Right renal cortex interstitium (tissue), 3 donors: ENCODE measurements at regions not wholly inside any gene's neighbourhood (a gene's known extent, or its start where the extent isn't known, plus 50 kb on each side); places are given as distances from the start of the nearest gene placed in this dataset.
A peak's percentile ranks its signal among the peaks of the same experiment; 100 is the strongest.
"Not testable (repeated sequence)": the region's sequence is repeated elsewhere in the genome, so short reads cannot be mapped to it uniquely, and the experiment has no call there.

Source experiments
- DNase-seq, 3 donors: peaks; one replicate each; pipeline ENCODE4 v3.0.0-alpha.2; 2013; ENCODE audit warnings: low read depth in 3 of 3, low spot score in 2 of 3

DNA sequence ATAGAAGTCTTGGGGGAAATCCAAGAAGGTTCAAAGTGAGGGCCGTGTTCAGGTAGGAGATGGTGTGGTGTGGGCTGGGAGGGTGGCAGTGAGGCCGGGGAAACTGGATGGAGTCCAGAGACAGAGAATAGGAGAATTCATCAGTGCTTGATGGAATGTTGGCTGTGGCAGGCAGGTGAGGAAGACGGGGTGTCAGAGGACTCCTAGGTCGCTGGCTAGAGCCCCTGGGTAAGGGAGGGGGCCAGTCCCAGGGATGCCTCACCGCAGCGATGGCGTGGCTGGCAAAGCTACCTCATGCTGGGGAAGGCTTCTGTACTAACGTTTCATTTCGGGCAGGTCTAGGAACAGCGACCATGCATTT is 373.0 kb downstream of the RPS24 start:
- DNase-seq = no peak

DNA sequence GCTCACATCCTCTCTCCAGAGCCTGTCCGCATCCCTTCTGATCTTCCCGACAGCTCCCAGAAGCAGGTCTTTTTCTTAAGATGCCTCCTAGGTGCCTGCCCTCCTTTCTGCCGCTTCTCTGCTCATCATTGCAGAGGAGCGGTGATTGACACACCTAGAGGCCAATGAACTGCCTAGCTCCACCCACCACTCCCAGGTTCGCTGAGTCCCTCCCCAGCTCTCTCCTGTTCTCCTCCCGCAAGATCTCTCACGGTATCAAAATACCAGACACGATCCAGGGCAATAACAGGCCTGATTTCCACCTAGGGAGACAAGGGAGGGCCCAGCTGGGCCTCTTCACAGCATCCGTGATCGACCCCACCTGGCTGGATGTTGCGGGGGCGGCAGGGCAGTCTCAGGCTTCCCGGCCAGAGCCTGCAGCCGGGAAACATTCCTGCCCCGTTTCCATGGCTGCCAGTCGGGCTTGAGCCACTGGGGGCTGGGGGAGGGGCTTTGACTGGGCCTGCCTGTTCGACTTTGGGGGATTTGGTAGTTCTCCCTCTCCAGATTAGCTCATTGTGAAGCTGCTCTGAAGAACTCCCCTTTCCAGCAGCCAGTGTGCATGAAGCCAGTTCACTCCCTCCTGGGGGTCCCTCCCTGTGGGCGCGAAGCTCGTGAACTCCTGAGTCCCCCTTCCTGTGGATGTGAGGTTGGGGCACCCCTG is 373.5 kb downstream of the RPS24 start:
- peak; percentile 92 to 96 (median 95) for DNase-seq

DNA sequence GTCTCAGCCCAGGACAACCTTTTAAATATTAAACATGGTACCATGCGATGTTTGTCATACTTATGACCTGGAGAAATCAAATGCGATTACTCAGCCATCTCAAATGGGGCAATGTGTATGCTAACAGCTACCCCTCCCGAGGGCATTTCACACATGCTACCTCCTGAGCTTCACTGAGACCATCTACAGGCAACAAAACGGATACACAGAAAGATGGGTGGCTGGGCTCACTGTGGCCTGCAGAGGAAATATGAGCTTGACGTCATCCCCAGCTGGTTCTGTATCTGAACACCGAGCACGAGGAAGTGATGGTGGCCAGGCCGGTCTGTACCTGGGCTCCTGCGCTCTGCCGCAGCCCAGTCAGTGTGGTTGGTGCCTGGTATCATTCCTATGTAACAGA is 374.3 kb downstream of the RPS24 start:
- no peak for DNase-seq

DNA sequence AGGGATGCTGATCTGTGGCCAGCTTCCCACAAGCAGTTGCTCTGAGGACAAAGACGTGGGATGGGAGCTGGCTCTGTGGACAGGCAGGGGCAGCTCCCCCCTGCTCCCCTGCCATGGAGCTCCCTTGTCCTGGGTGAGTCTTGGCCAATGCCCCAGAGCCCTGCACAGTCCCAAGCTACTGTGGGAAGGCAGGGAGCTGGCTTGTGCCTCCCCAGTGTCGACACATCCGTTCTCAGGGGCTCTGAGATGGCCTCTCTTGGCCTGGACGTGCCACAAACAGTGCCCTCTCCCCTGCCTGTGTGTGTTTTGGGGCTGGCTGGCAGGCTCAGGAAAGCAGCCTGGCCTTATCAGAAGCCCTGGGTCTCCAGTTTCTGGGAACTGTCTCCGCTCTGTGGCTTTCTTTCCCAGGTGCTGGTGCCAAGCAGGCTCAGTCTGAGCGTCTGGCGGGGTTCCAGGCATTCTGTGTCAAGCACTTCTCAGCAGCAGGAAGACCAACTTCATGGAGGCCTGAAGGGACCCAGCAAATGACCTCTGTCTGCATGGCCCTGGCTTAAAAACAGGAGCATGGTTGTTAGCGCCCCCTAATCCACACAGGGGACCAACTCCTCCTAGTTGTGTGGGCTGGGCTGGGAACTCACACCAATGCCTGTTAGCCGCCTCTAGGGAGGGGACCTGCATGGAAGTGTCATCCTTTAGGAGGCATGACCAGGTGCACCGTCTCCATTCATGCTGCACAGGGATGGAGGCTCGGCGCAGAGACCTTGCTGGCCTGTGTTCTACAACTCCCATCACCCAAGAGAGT is 375.2 kb downstream of the RPS24 start:
- no peak for DNase-seq

DNA sequence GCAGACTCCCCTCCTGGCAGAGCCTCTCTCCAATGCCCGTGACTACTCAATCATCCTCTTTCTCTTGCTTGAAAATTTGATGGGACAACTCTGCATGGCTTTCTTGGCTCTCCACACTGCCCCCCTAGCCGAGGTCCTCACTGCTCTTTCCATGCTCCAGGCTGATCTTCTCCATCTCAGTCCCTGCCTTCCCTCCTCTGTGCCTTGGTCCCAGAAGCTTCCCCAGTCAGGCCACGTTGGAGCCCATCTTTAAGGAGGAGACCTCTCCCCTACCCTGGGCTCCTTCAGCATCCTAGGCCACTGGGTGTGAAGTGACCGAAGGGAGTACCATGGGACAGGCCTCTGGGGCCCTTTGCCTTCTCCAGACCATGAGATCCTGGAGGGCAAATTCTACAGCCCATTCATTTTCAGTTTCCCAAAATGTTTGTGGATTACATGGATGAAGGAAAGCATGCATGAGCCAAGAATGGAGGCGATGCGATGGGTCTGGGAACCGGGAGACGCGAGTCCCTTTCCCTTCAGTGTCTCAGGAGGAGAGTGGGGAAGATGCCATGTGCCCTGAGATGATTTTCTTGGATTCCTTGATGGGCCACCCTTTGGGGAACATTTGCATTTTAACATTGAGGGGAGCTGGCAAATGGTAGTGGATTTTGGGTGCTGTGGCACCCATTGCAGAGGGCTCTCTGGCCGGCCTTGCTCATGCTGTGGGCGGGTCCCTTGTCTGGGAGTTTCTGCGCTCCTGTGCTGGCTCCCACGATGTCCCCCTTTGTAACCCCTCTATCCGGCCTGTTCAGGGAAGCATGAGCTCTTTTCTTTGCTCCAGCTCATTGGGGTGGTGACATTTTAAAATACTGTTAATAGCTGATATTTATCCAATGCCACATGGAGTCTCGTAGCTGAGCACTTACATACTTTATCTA is 376.6 kb downstream of the RPS24 start:
- DNase-seq = no peak

DNA sequence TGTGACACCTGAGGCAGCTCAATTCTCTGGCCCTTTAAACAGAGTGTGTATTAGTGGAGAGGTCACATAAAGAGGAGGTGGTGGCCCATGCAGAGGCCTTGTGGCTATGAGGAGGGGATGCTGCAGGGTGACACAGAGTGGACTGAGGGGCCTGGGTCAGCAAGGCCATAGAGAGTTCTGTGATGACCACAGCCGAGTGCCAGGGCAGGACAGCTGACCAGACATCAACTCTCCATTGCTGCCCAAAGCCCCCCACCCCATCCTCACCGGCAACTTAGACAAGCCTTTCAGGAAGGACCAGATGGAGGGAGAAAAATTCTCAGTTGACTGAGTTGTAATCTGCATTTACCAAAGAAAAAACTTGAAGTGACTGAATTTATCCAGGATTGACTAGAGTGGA is 378.1 kb downstream of the RPS24 start:
- no peak for DNase-seq

DNA sequence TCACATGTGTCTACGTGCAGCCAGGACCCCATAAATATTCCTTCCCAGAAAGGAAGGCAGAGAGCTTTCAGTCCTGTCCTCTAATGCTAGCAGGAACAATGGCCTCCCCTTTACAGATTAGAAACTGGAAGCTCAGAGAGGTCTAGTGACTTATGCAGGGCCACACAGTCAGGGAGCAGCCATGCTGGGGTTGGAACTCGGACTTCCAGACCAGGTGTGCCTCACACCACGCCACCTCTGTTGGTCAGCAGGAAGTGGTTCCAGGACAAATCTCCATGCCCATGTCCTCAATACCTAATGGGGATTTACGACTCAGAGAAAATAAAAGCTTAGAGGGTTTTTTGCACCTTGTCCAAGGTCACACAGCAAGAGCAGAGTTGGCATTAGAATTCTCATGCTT is 378.9 kb downstream of the RPS24 start:
- no peak for DNase-seq

DNA sequence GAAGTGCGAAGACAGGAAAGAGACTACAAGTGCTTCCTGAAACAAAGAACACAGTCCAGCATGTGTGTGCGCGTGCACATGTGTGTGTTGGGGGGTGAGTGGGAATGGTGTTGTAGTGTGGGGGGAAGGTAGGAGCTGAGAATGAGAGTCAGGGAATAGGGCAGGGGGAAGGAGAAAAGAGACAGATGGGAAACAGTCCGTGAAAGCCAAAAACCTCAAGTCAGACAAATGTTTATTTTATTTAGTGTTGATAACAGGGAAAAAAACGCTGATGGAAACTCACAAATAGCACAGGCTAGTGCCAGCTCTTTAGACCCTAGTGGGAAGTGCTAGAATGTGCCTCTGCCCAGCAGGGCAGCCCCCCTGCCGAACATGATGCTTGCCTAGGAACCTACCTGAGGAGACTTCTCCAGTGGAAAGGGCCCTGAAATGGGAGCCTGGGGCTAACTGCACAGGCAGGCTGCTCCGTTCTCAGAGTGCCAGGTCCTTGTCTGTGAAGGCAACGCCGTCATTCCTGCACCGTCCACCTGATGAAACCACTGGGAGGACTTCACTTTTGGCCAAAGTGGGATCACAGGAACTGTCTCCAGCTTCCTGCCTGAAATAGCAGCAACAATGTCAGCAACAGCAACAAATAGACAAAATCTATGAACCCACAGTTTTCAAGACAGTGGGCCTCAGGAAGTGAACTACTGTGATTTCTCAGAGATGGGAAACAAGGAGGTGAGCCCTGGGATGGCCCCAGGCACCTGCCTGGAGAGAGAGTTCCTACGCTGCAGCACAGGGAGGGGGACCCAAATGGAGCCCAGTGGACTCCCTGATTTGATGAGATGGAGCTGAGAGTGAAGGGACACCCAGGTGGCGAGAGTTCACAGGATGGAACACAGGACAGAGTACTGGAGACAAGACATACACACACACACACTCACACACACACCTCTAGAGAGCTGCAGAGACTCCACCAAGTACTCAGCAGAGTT is 379.7 kb downstream of the RPS24 start:
- no peak for DNase-seq

DNA sequence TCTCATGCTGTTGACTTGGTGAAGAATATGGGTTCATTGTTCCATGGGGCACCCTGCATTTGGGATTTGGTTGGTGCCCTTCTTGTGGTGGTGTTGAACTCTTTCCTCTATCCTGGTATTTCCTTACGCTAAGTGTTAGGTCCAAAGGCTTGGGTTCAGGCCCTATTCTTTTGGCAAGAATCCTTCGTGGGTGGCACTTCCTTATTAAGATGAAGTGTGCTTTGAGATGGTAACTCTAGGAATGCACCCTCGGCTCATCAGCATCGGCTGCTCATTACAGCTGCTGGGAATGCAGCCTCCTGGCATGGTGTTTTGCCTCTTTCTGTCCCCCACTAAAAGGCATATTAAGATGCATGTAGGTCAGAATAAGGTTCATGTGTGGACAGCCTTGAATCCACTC is 380.7 kb downstream of the RPS24 start:
- DNase-seq = no peak

DNA sequence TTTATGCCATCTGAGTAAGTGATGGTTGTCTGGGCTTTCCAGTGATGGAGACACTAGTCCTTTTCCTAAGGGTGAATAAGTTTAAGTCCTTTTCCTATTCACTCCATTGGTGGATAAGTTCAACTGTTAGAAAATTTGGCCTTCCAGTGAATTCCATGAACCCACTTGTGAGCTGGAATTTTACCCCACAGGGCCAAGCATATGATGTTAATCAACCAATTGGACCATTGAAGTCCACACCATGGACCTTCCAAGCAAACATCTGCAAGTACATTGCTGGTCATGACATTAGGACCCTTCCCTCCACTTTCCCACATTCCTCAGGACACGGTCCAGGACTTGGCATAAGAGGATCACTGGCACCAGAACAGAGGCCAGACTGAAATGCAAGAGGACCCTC is 381.4 kb downstream of the RPS24 start:
- no peak for DNase-seq

DNA sequence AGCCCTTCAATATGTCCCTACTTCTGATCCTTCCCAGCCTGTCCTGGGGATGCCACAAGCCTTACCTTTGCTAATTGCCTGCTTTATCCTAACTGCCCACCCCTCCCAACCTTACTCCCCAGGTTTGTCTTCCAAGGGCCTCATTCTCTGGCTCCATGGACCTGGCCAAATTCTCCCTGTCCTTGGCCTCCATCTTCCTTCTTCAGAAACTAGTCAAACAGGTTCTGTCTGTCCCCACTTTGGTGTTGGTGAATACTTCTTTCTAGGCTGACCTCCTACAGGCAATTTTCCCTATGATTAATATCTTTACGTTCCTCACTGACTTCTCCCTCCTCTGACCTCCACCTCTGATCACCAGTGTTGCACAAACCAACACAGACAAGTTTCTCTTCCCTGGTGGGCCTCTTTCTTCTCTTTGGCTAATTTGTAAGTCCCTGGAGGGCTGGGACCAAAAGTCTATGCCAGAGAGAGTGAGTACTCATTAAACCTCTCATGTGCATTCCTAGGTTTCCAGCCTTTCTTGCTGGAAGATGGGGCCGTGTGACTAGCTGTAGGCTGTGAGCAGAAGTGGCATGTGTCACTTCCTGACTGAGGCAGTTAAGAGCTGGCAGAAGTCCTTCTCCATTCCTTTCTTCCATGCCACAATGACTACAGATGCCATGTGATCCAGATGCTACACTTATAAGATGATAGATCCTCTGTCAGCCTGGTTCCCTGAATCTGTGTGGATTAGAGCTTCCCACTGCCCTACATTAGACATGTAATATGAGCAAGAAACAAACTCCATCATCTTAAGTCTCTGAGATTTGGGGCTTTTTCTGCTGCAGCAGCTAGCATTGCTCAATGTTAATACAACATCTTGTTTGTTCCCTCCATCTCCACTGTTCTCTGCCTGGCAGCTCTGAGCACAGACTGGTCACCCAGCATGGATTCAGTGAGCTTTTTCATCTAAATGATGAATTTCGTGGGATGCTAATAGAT is 382.7 kb downstream of the RPS24 start:
- DNase-seq = no peak

DNA sequence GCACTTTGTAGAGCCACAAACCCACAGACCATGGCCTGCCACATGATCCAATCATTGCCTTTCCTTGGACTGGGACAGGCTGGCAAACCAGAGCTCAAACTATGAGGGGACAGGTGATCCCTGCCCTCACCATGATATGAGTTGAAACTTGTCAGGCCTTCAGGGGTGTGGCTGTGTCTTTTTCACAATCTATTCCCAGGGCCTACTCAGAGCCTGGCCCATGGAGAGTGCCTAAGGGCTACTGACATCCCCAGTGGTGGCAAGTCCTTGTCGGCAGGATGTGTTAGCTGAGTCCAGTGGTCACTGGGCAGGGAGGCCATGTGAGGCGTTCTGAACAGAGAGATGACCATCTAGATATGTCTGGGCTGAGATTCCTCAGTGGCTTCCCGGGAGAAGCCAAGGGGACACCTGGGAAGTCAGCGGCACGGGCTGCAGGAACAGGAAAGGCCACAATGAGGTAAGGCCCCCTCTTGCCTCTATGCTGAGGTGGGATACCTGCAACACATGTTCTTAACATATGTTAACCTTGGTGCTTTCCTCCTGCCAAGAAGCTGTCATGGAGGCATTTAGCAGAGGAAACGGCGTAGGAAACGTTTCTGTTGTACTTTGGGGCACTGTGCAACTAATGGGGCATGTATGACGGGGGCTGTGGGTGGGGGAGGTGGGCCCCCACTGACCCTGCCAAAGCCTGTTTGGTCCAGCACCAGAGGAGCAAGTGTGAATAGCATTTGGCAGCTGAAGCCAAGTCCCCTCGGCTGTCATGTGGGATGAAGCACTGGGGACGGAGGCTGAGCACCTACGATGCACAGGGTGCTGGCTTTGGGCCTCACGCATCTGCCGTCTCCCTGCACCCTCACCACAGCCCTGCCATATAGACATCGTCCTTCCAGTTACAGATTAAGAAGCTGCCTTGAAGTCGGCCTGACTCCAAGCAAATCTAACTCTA is 384.0 kb downstream of the RPS24 start:
- DNase-seq = no peak

DNA sequence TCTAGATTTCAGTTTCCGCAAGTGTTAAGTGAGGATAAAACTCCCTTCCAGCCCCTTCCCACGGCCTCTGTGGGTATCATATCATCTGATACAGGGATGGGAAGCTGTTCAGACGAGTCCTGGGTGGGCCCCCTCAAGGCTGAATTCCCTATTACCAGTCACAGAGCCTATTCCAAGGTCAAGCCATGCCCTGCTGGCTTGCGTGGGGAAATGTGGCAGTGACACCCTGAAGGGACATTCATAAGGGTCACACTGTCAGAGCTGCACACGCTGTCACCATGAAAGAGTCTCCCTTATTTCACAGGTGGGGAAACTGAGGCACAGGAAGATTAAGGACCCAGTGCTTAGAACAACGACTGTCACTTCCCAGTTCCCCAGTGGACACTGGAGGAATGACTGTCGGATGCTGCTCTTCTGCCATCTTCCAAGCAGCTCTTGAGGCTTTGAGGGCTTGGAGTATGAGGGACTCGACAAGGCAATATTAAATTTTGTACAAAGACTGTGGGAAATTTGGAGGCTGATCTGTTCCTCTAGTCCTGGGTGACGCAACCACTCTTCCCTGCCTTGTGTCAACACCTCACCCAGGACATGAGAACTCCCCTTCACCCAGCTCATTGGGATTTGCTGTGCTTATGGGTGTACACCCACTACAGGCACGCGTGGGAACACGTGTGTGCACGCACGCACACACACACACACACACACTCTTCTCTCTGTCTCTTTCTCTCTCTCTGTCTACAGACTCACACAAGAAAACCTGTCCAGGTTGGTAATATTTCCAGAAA is 386.0 kb downstream of the RPS24 start:
- no peak for DNase-seq

DNA sequence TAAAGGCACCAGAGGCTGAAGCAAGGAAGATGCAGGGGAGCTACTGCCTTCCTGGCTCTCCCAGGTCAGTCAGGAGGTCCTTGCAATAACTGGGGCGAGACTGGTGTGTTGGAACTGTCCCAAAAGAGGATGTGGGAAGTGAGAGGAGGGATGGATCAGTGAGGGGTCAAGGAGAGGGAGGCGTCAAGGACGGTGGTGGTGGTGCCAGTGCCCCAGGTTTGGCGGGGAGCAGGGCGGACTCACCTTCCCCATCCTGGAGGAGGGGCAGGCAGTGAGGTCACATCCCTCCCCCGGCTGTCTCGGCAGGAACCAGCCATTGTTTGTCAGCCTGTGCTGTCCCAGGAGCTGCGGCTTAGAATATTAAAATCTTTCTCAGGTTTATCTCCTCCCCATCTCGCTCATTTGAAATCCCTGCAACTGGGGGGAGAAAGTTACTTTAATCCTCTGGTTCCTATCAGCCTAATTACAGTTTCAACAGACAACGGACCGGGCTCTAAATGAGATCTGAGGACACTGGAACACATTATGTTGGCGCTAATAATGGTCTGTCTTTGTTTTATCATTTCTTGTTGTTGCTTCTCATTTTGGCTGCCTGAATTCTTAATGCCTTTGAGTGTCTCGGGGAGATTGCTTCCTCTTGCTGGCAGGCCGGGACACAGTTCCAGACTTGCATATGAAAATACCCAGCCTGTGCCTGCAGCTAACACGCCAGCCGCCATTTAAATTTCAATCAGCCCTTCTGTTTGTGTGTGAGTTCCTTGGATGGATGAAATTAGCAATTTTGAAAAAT is 387.5 kb downstream of the RPS24 start:
- no peak for DNase-seq

DNA sequence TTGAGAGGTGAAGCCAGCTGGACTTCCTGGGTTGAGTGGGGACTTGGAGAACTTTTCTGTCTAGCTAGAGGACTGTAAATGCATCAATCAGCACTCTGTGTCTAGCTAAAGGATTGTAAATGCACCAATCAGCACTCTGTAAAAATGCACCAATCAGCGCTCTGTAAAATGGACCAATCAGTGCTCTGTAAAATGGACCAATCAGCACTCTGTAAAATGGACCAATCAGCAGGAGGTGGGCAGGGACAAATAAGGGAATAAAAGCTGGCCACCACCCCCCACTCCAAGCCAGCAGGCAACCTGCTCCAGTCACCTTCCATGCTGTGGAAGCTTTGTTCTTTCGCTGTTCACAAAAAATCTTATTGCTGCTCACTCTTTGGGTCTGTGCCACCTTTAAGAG is 390.4 kb downstream of the RPS24 start:
- not testable (repeated sequence) for DNase-seq

DNA sequence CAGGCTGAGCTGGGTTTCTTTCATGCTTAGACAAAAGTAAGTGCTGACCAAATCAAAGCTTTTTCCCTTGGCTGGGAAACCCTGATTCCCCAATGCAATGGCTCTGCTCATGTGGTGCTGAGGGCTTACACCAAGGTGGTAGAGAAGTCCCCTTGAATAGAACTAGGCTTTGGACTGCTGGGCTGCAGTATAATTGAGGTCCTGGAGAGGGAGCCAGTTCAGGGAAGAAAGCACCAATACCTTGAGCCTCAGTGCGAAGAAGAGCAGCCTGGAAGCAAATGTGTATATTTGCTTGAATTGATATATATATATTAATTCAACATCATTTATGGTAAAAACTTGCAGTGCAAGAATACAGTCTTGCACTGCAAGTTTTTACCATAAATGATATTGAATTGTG is 391.1 kb downstream of the RPS24 start:
- DNase-seq = no peak
